IMR-90 (cell line): ENCODE measurements at regions not wholly inside any gene's neighbourhood (a gene's known extent, or its start where the extent isn't known, plus 50 kb on each side); places are given as distances from the start of the nearest gene placed in this dataset.

Experiments used
- ATAC-seq: fragments of 200-7000 bp; cut with Tn5 transposase; 2 replicates; pipeline ENCODE4 v1.9.1; 2020; ENCODE audit warnings: low read depth, mild to moderate bottlenecking, moderate library complexity
- BruUV-seq: library from RNA; stranded (reverse); fragments of 400-500 nt; replicated peaks from 2 replicates; lab custom pipeline; 2021; lab: Mats Ljungman, UMichigan
- CTCF ChIA-PET: fragments of 300-600 bp; formaldehyde crosslinking; extraction: SDS; loops from one replicate; lab custom pipeline; 2021; ENCODE audit warnings: antibody characterized with exemption; lab: Yijun Ruan, JAX
- POLR2A ChIA-PET: fragments of 300-600 bp; sonication (Branson Sonifier 250); formaldehyde crosslinking; loops from one replicate; lab custom pipeline; 2022; ENCODE audit warnings: antibody characterized with exemption; ENCODE audit not compliant: unreplicated experiment; lab: Charles Lee
- DNase-seq: peaks from one replicate; pipeline ENCODE4 v3.0.0; 2013
- H2AFZ ChIP-seq: replicated peaks from 2 replicates; pipeline ENCODE3; 2013; ENCODE audit warnings: low read length, mild to moderate bottlenecking; ENCODE audit not compliant: poor library complexity
- H2AK5ac ChIP-seq: 2 replicates; pipeline ENCODE4 v1.6.1; 2013; ENCODE audit warnings: low read depth, low read length, inconsistent platforms
- H2AK9ac ChIP-seq: replicated peaks from 2 replicates; pipeline ENCODE3; 2013; ENCODE audit warnings: mild to moderate bottlenecking, low read depth, low read length, moderate library complexity; ENCODE audit not compliant: poor library complexity
- H2BK120ac ChIP-seq: 2 replicates; pipeline ENCODE4 v1.6.1; 2013; ENCODE audit warnings: low read depth, low read length, inconsistent platforms
- H2BK15ac ChIP-seq: 3 replicates; pipeline ENCODE4 v1.6.1; 2013; ENCODE audit warnings: low read depth, low read length, inconsistent platforms
- H2BK20ac ChIP-seq: 2 replicates; pipeline ENCODE4 v1.6.1; 2013; ENCODE audit warnings: low read depth, mild to moderate bottlenecking, inconsistent platforms, low read length, moderate library complexity
- H2BK5ac ChIP-seq: 2 replicates; pipeline ENCODE4 v1.6.1; 2013; ENCODE audit warnings: mild to moderate bottlenecking, low read depth, low read length, inconsistent platforms; ENCODE audit not compliant: poor library complexity, severe bottlenecking
- H3K14ac ChIP-seq: replicated peaks from 2 replicates; pipeline ENCODE4 v1.6.1; 2013; ENCODE audit warnings: low read depth, low read length, inconsistent platforms
- H3K18ac ChIP-seq: 2 replicates; pipeline ENCODE4 v1.6.1; 2013; ENCODE audit warnings: low read depth, low read length, control low read depth
- H3K23ac ChIP-seq: 2 replicates; pipeline ENCODE4 v1.6.1; 2013; ENCODE audit warnings: low read depth, low read length, inconsistent platforms
- H3K27ac ChIP-seq: 2 replicates; pipeline ENCODE4 v1.5.1; 2013; ENCODE audit warnings: mild to moderate bottlenecking, control low read depth, low read length; ENCODE audit not compliant: insufficient read depth
- H3K27me3 ChIP-seq: 2 replicates; pipeline ENCODE4 v1.6.1; 2013; ENCODE audit warnings: low read length; ENCODE audit not compliant: control insufficient read depth, insufficient read depth
- H3K36me3 ChIP-seq: 2 replicates; pipeline ENCODE4 v1.6.1; 2013; ENCODE audit warnings: low read length, mixed read lengths; ENCODE audit not compliant: control insufficient read depth, insufficient read depth
- H3K4ac ChIP-seq: 2 replicates; pipeline ENCODE4 v1.6.1; 2013; ENCODE audit warnings: low read depth, low read length, inconsistent platforms
- H3K4me1 ChIP-seq: 2 replicates; pipeline ENCODE4 v1.6.1; 2013; ENCODE audit warnings: low read length, mixed read lengths; ENCODE audit not compliant: control insufficient read depth, insufficient read depth
- H3K4me2 ChIP-seq: 2 replicates; pipeline ENCODE4 v1.6.1; 2013; ENCODE audit warnings: low read depth, mild to moderate bottlenecking, control low read depth, low read length, moderate library complexity
- H3K4me3 ChIP-seq: 2 replicates; pipeline ENCODE4 v1.5.1; 2013; ENCODE audit warnings: low read depth, mild to moderate bottlenecking, control low read depth, low read length, moderate library complexity; ENCODE audit not compliant: insufficient read depth
- H3K56ac ChIP-seq: 2 replicates; pipeline ENCODE4 v1.6.1; 2013; ENCODE audit warnings: low read length, inconsistent platforms; ENCODE audit not compliant: insufficient read depth; ENCODE audit errors: extremely low read depth
- H3K79me1 ChIP-seq, 2 experiments: 2 replicates each; pipeline ENCODE4 v1.6.1; 2013; ENCODE audit warnings: low read length in 2 of 2, inconsistent platforms in 1 of 2, low read depth in 1 of 2
- H3K9ac ChIP-seq: 2 replicates; pipeline ENCODE4 v1.6.1; 2013; ENCODE audit warnings: low read depth, low read length, control low read depth
- H3K9me1 ChIP-seq: 2 replicates; pipeline ENCODE4 v1.6.1; 2013; ENCODE audit warnings: low read length, inconsistent platforms; ENCODE audit not compliant: insufficient read depth
- H3K9me3 ChIP-seq: 2 replicates; pipeline ENCODE4 v1.6.1; 2013; ENCODE audit warnings: low read length; ENCODE audit not compliant: control insufficient read depth, insufficient read depth
- H4K20me1 ChIP-seq: 2 replicates; pipeline ENCODE4 v1.6.1; 2013; ENCODE audit warnings: low read length, inconsistent platforms; ENCODE audit not compliant: insufficient read depth
- H4K5ac ChIP-seq: 2 replicates; pipeline ENCODE4 v1.6.1; 2013; ENCODE audit warnings: mild to moderate bottlenecking, low read depth, low read length, control low read depth
- H4K8ac ChIP-seq, 2 experiments: 2 replicates each; pipeline ENCODE4 v1.6.1; 2013; ENCODE audit warnings: low read depth in 2 of 2, low read length in 2 of 2, control low read depth in 1 of 2, inconsistent platforms in 1 of 2
- H4K91ac ChIP-seq: 2 replicates; pipeline ENCODE4 v1.6.1; 2013; ENCODE audit warnings: low read depth, low read length, inconsistent platforms; ENCODE audit not compliant: insufficient read depth
- BHLHE40 ChIP-seq: fragments of 150-350 bp; IDR thresholded peaks from 2 replicates; pipeline ENCODE4 v1.6.1; 2016; ENCODE audit warnings: mild to moderate bottlenecking, low read depth, low read length
- CHD1 ChIP-seq: IDR thresholded peaks from 2 replicates; pipeline ENCODE4 v1.6.1; 2012; ENCODE audit warnings: low read depth, low read length, improper control_type of control experiment
- ELK1 ChIP-seq: fragments of 150-350 bp; IDR thresholded peaks from 2 replicates; pipeline ENCODE4 v1.6.1; 2016; ENCODE audit warnings: low read depth, mild to moderate bottlenecking, low read length, moderate library complexity, borderline replicate concordance
- FOS ChIP-seq: fragments of 150-350 bp; IDR thresholded peaks from 2 replicates; pipeline ENCODE4 v1.6.1; 2016; ENCODE audit warnings: low read depth, low read length
- MAFK ChIP-seq: IDR thresholded peaks from 2 replicates; pipeline ENCODE4 v1.6.1; 2012; ENCODE audit warnings: low read depth, low read length, improper control_type of control experiment
- MAZ ChIP-seq: IDR thresholded peaks from 2 replicates; pipeline ENCODE4 v1.6.1; 2012; ENCODE audit warnings: low read depth, mild to moderate bottlenecking, low read length, improper control_type of control experiment, moderate library complexity, borderline replicate concordance
- MXI1 ChIP-seq: IDR thresholded peaks from 2 replicates; pipeline ENCODE4 v1.6.1; 2012; ENCODE audit warnings: low read depth, mild to moderate bottlenecking, low read length, moderate library complexity, borderline replicate concordance
- NFE2L2 ChIP-seq: fragments of 150-350 bp; IDR thresholded peaks from 2 replicates; pipeline ENCODE4 v1.6.1; 2016; ENCODE audit warnings: low read depth, mild to moderate bottlenecking, low read length
- POLR2A ChIP-seq: IDR thresholded peaks from 2 replicates; pipeline ENCODE4 v1.6.1; 2012; ENCODE audit warnings: mild to moderate bottlenecking, low read depth, low read length
- RAD21 ChIP-seq: IDR thresholded peaks from 2 replicates; pipeline ENCODE4 v1.6.1; 2012; ENCODE audit warnings: low read length, improper control_type of control experiment
- RCOR1 ChIP-seq: IDR thresholded peaks from 2 replicates; pipeline ENCODE4 v1.6.1; 2012; ENCODE audit warnings: mild to moderate bottlenecking, low read length, improper control_type of control experiment; ENCODE audit not compliant: insufficient replicate concordance
- RFX5 ChIP-seq: IDR thresholded peaks from 2 replicates; pipeline ENCODE4 v1.8.0; 2012; ENCODE audit warnings: low read depth, mild to moderate bottlenecking, low read length, moderate library complexity
- SMC3 ChIP-seq: fragments of 150-350 bp; IDR thresholded peaks from 2 replicates; pipeline ENCODE4 v1.6.1; 2016; ENCODE audit warnings: low read depth, mild to moderate bottlenecking, antibody characterized with exemption, low read length, moderate library complexity
- WGBS, 2 experiments: methylation state at CpG; one replicate each; pipeline versions ENCODE4 v1.1.5 to v1.1.7; 2013; ENCODE audit warnings: missing lambda C conversion rate in 2 of 2; ENCODE audit not compliant: insufficient read length in 1 of 2; ENCODE audit errors: extremely low coverage in 2 of 2; 5-methylcytosine and 5-hydroxymethylcytosine counted together
- dilution Hi-C: fragments of 300-500 bp; cut with HindIII; formaldehyde crosslinking; loops from one replicate; pipeline ENCODE4 v1.14.3; 2018; ENCODE audit warnings: low sequenced_read_pairs; ENCODE audit not compliant: unreplicated experiment
- in situ Hi-C: fragments of 300-500 bp; cut with MboI; formaldehyde crosslinking; loops from 3 replicates; pipeline ENCODE4 v1.14.3; 2019; ENCODE audit warnings: low sequenced_read_pairs, inconsistent platforms, mixed read lengths
- intact Hi-C: fragments of 100-400 bp; cut with micrococcal nuclease; formaldehyde crosslinking; loops from 2 replicates; pipeline ENCODE4 v1.10.0; 2022
- TF ChIP-seq, protein P1 (sequence below): fragments of 150-350 bp; IDR thresholded peaks from 2 replicates; pipeline ENCODE4 v1.6.1; 2017; ENCODE audit warnings: mild to moderate bottlenecking, antibody characterized with exemption, low read length, low read depth
- TF ChIP-seq, protein P2 (sequence below): conservative IDR thresholded peaks from 2 replicates; pipeline ENCODE4 v1.5.1; 2012; ENCODE audit warnings: mild to moderate bottlenecking, low read depth, low read length, improper control_type of control experiment

DNA sequence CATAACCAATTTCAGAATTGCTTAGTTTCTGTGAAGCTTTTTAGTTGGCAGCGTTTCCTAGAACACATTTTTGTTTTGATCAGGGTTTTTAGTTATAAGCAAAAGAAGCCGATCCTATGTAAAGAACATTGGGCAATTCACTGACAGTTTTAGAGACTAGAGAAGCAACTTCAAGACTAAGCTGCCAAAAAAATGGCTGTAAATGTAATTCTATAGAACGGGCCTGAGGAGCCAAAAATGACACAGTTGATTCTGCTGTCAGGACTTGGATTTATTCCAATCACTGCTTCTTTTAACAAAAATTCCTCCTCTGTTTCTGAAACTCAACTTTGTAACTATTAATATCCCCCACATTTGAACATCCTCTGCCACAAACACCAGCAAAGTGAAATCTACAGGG, 236.0 kb upstream of the EYS start:
- Histone ChIP-seq H3K79me1 (no peaks in the 10 kb centered on the region), H3K18ac (no peak overlapping the region), H3K23ac (no peak overlapping the region), H4K5ac (no peak overlapping the region), H3K4ac (no peak overlapping the region), H3K27me3 (no peaks in the 10 kb centered on the region), H2BK20ac (no peak overlapping the region), H3K27ac (no peak overlapping the region), H2BK120ac (no peak overlapping the region), H2AK5ac (no peak overlapping the region), H3K4me1 (no peaks in the 10 kb centered on the region), H4K91ac (no peak overlapping the region), H3K56ac (no peak overlapping the region), H3K4me2 (no peak overlapping the region), H4K20me1 (no peaks in the 10 kb centered on the region), H2AK9ac (no peak overlapping the region), H3K14ac (no peak overlapping the region), H2BK5ac (no peak overlapping the region), H3K4me3 (no peak overlapping the region), H4K8ac (no peak overlapping the region), H3K9ac (no peak overlapping the region), H2BK15ac (no peak overlapping the region), H3K36me3 (no peaks in the 10 kb centered on the region), H3K9me1 (no peaks in the 10 kb centered on the region), H2AFZ (no peak overlapping the region), H3K9me3 (peaks cover 3% of the 10 kb centered on the region; the same call in 1 of the 2 replicates)
- WGBS, 2 experiments: 40% methylated on average over 1 of the region's 3 CpGs; no CpG with 5 or more reads in 1 of the 2 experiments
- in situ Hi-C loops: no loop called here
- intact Hi-C loops: no loop called here
- no peak for ATAC-seq
- dilution Hi-C loops: no loop called here
- POLR2A ChIA-PET: no interaction called here
- BruUV-seq: no TSS peak
- DNase-seq: no peak
- TF ChIP-seq RAD21: no peak
- TF ChIP-seq SMC3: no peak
- TF ChIP-seq RCOR1: no peak
- TF ChIP-seq BHLHE40: no peak
- no peak for TF ChIP-seq CHD1
- TF ChIP-seq, protein P1, sequence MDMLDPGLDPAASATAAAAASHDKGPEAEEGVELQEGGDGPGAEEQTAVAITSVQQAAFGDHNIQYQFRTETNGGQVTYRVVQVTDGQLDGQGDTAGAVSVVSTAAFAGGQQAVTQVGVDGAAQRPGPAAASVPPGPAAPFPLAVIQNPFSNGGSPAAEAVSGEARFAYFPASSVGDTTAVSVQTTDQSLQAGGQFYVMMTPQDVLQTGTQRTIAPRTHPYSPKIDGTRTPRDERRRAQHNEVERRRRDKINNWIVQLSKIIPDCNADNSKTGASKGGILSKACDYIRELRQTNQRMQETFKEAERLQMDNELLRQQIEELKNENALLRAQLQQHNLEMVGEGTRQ: no peak
- no peak for TF ChIP-seq NFE2L2
- TF ChIP-seq FOS: no peak
- no peak for TF ChIP-seq MAFK
- no peak for TF ChIP-seq MXI1
- TF ChIP-seq, protein P2, sequence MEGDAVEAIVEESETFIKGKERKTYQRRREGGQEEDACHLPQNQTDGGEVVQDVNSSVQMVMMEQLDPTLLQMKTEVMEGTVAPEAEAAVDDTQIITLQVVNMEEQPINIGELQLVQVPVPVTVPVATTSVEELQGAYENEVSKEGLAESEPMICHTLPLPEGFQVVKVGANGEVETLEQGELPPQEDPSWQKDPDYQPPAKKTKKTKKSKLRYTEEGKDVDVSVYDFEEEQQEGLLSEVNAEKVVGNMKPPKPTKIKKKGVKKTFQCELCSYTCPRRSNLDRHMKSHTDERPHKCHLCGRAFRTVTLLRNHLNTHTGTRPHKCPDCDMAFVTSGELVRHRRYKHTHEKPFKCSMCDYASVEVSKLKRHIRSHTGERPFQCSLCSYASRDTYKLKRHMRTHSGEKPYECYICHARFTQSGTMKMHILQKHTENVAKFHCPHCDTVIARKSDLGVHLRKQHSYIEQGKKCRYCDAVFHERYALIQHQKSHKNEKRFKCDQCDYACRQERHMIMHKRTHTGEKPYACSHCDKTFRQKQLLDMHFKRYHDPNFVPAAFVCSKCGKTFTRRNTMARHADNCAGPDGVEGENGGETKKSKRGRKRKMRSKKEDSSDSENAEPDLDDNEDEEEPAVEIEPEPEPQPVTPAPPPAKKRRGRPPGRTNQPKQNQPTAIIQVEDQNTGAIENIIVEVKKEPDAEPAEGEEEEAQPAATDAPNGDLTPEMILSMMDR: no peak
- no peak for TF ChIP-seq MAZ
- TF ChIP-seq RFX5: no peak
- no peak for TF ChIP-seq POLR2A
- TF ChIP-seq ELK1: no peak
- CTCF ChIA-PET: no interaction called here
